ENCODE measurements at regions not wholly inside any gene's neighbourhood (a gene's known extent, or its start where the extent isn't known, plus 50 kb on each side); places are given as distances from the start of the nearest gene placed in this dataset.
"Not testable (repeated sequence)": the region's sequence is repeated elsewhere in the genome, so short reads cannot be mapped to it uniquely, and the experiment has no call there.

- in situ Hi-C loops (cut with HindIII; ENCODE audit: low sequenced_read_pairs), result no loop called here
- no peak for DNase-seq (ENCODE audit: low spot score)
Measured at GRCh38 chr6:105726902-105727655, 324.2 kb upstream of the PREP start.

GRCh38 chr6:105714846-105715245, 312.0 kb upstream of the PREP start:
- in situ Hi-C loops (cut with HindIII; ENCODE audit: low sequenced_read_pairs), result no loop called here

GRCh38 chr6:105713474-105714118, 310.7 kb upstream of the PREP start:
- in situ Hi-C loops (cut with HindIII; ENCODE audit: low sequenced_read_pairs), result no loop called here
- no peak for DNase-seq (ENCODE audit: low spot score)

More at GRCh38 chr6:105714846-105715245, 312.0 kb upstream of the PREP start:
- no peak for DNase-seq (ENCODE audit: low spot score)

GRCh38 chr6:105711216-105711615, 308.3 kb upstream of the PREP start:
- DNase-seq (ENCODE audit: low spot score), result no peak
- in situ Hi-C loops (cut with HindIII; ENCODE audit: low sequenced_read_pairs), result no loop called here

GRCh38 chr6:105705608-105706007, 302.7 kb upstream of the PREP start:
- DNase-seq (ENCODE audit: low spot score), result no peak
- in situ Hi-C loops (cut with HindIII; ENCODE audit: low sequenced_read_pairs), result no loop called here

GRCh38 chr6:105695461-105695860, 292.6 kb upstream of the PREP start:
- DNase-seq (ENCODE audit: low spot score), result no peak
- in situ Hi-C loops (cut with HindIII; ENCODE audit: low sequenced_read_pairs), result no loop called here

- in situ Hi-C loops (cut with HindIII; ENCODE audit: low sequenced_read_pairs), result no loop called here
- DNase-seq (ENCODE audit: low spot score), result no peak
Measured at GRCh38 chr6:105692613-105693215, 289.8 kb upstream of the PREP start.

GRCh38 chr6:105691971-105692370, 289.1 kb upstream of the PREP start:
- in situ Hi-C loops (cut with HindIII; ENCODE audit: low sequenced_read_pairs), result no loop called here
- no peak for DNase-seq (ENCODE audit: low spot score)

GRCh38 chr6:105691081-105691480, 288.2 kb upstream of the PREP start:
- in situ Hi-C loops (cut with HindIII; ENCODE audit: low sequenced_read_pairs), result no loop called here
- DNase-seq (ENCODE audit: low spot score), result no peak

- DNase-seq (ENCODE audit: low spot score), result no peak
- in situ Hi-C loops (cut with HindIII; ENCODE audit: low sequenced_read_pairs), result no loop called here
Measured at GRCh38 chr6:105688573-105688972, 285.7 kb upstream of the PREP start.

GRCh38 chr6:105686793-105687192, 283.9 kb upstream of the PREP start:
- DNase-seq (ENCODE audit: low spot score); in situ Hi-C loops (cut with HindIII; ENCODE audit: low sequenced_read_pairs): not testable (repeated sequence)

- in situ Hi-C loops (cut with HindIII; ENCODE audit: low sequenced_read_pairs), result no loop called here
- no peak for DNase-seq (ENCODE audit: low spot score)
Measured at GRCh38 chr6:105681061-105681460, 278.2 kb upstream of the PREP start.

GRCh38 chr6:105680131-105680530, 277.2 kb upstream of the PREP start:
- DNase-seq (ENCODE audit: low spot score), result no peak
- in situ Hi-C loops (cut with HindIII; ENCODE audit: low sequenced_read_pairs), result no loop called here

GRCh38 chr6:105678516-105678915, 275.6 kb upstream of the PREP start:
- in situ Hi-C loops (cut with HindIII; ENCODE audit: low sequenced_read_pairs), result no loop called here
- no peak for DNase-seq (ENCODE audit: low spot score)

- in situ Hi-C loops (cut with HindIII; ENCODE audit: low sequenced_read_pairs), result no loop called here
- no peak for DNase-seq (ENCODE audit: low spot score)
Measured at GRCh38 chr6:105677671-105678475, 275.0 kb upstream of the PREP start.

- in situ Hi-C loops (cut with HindIII; ENCODE audit: low sequenced_read_pairs), result no loop called here
- DNase-seq (ENCODE audit: low spot score), result no peak
Measured at GRCh38 chr6:105676857-105677256, 274.0 kb upstream of the PREP start.

- DNase-seq (ENCODE audit: low spot score), result peak; percentile 15
- in situ Hi-C loops (cut with HindIII; ENCODE audit: low sequenced_read_pairs), result no loop called here
Measured at GRCh38 chr6:105675715-105676397, 273.0 kb upstream of the PREP start.

GRCh38 chr6:105672856-105673538, 270.1 kb upstream of the PREP start:
- DNase-seq (ENCODE audit: low spot score); in situ Hi-C loops (cut with HindIII; ENCODE audit: low sequenced_read_pairs): not testable (repeated sequence)

GRCh38 chr6:105669232-105669631, 266.4 kb upstream of the PREP start:
- in situ Hi-C loops (cut with HindIII; ENCODE audit: low sequenced_read_pairs), result no loop called here
- no peak for DNase-seq (ENCODE audit: low spot score)
